Calu3 (cell line): ENCODE measurements at regions not wholly inside any gene's neighbourhood (a gene's known extent, or its start where the extent isn't known, plus 50 kb on each side); places are given as distances from the start of the nearest gene placed in this dataset.
"Not testable (repeated sequence)": the region's sequence is repeated elsewhere in the genome, so short reads cannot be mapped to it uniquely, and the experiment has no call there.

Experiments
- BruUV-seq: library from RNA; stranded (reverse); fragments of 400-500 nt; replicated peaks from 2 replicates; lab custom pipeline; 2021; lab: Mats Ljungman, UMichigan
- CTCF ChIA-PET: fragments of 300-600 bp; sonication (Branson Sonifier 250); formaldehyde crosslinking; loops from one replicate; lab custom pipeline; 2022; ENCODE audit warnings: antibody characterized with exemption; lab: Charles Lee
- DNase-seq: peaks from one replicate; pipeline ENCODE4 v3.0.0; 2022
- H3K27ac Mint-ChIP-seq: one replicate; pipeline ENCODE4 v1.8.0; 2022; ENCODE audit warnings: mixed read lengths; ENCODE audit not compliant: unreplicated experiment
- H3K27me3 Mint-ChIP-seq: one replicate; pipeline ENCODE4 v1.8.0; 2022; ENCODE audit warnings: mixed read lengths; ENCODE audit not compliant: unreplicated experiment
- H3K36me3 Mint-ChIP-seq: one replicate; pipeline ENCODE4 v1.8.0; 2022; ENCODE audit warnings: mild to moderate bottlenecking, moderate library complexity, mixed read lengths; ENCODE audit not compliant: insufficient read depth, unreplicated experiment
- H3K4me1 Mint-ChIP-seq: one replicate; pipeline ENCODE4 v1.8.0; 2022; ENCODE audit warnings: mild to moderate bottlenecking, low read depth, mixed read lengths; ENCODE audit not compliant: unreplicated experiment
- H3K4me3 Mint-ChIP-seq: one replicate; pipeline ENCODE4 v1.8.0; 2022; ENCODE audit warnings: mild to moderate bottlenecking, low read depth, moderate library complexity, mixed read lengths; ENCODE audit not compliant: unreplicated experiment
- H3K9me3 Mint-ChIP-seq: one replicate; pipeline ENCODE4 v1.8.0; 2022; ENCODE audit warnings: low read depth, mixed read lengths; ENCODE audit not compliant: unreplicated experiment
- CTCF ChIP-seq: fragments of 200-600 bp; IDR thresholded peaks from one replicate; pipeline ENCODE4 v1.8.0; 2022; ENCODE audit warnings: antibody characterized with exemption; ENCODE audit not compliant: unreplicated experiment
- intact Hi-C: fragments of 100-400 bp; cut with micrococcal nuclease; formaldehyde crosslinking; loops from one replicate; pipeline ENCODE4 v1.10.0; 2022; ENCODE audit not compliant: unreplicated experiment

GRCh38 chr20:30499123-30499522, 758.3 kb upstream of the DEFB115 start:
- Mint-ChIP-seq H3K27ac (no peak overlapping the region), H3K4me3 (no peak overlapping the region), H3K4me1 (no peaks in the 10 kb centered on the region), H3K27me3 (no peaks in the 10 kb centered on the region), H3K36me3 (no peaks in the 10 kb centered on the region), H3K9me3 (no peaks in the 10 kb centered on the region)
- BruUV-seq: no TSS peak
- CTCF ChIA-PET: no interaction called here
- intact Hi-C loops: no loop called here
- no peak for DNase-seq
- TF ChIP-seq CTCF: no peak

- not testable (repeated sequence) for H3K27me3 Mint-ChIP-seq, H3K27ac Mint-ChIP-seq, H3K9me3 Mint-ChIP-seq
Observed at GRCh38 chr20:30499716-30500446, 757.6 kb upstream of the DEFB115 start.

GRCh38 chr20:30500447-30500820, 757.0 kb upstream of the DEFB115 start:
- H3K36me3 Mint-ChIP-seq, H3K9me3 Mint-ChIP-seq, H3K4me1 Mint-ChIP-seq, H3K27ac Mint-ChIP-seq, H3K27me3 Mint-ChIP-seq, H3K4me3 Mint-ChIP-seq, intact Hi-C loops, BruUV-seq, CTCF ChIA-PET: not testable (repeated sequence)
- DNase-seq: peak; percentile 61
- TF ChIP-seq CTCF: peak; percentile 53

More at GRCh38 chr20:30499716-30500446, 757.6 kb upstream of the DEFB115 start:
- H3K4me1 Mint-ChIP-seq, CTCF ChIA-PET, DNase-seq, BruUV-seq, intact Hi-C loops, H3K4me3 Mint-ChIP-seq, H3K36me3 Mint-ChIP-seq: not testable (repeated sequence)

GRCh38 chr20:30500829-30501440, 756.5 kb upstream of the DEFB115 start:
- Mint-ChIP-seq H3K27ac (no peak overlapping the region), H3K4me3 (no peak overlapping the region), H3K9me3 (no peaks in the 10 kb centered on the region), H3K4me1 (no peaks in the 10 kb centered on the region), H3K36me3 (no peaks in the 10 kb centered on the region), H3K27me3 (no peaks in the 10 kb centered on the region)
- CTCF ChIA-PET: no interaction called here
- no peak for DNase-seq
- peak; percentile 11 for TF ChIP-seq CTCF
- BruUV-seq: no TSS peak
- intact Hi-C loops: no loop called here

GRCh38 chr20:30502670-30503069, 754.8 kb upstream of the DEFB115 start:
- Mint-ChIP-seq H3K27me3 (no peaks in the 10 kb centered on the region), H3K36me3 (no peaks in the 10 kb centered on the region), H3K4me3 (no peak overlapping the region), H3K4me1 (no peaks in the 10 kb centered on the region), H3K9me3 (peaks cover 4% of the 10 kb centered on the region), H3K27ac (no peak overlapping the region)
- CTCF ChIA-PET: no interaction called here
- TF ChIP-seq CTCF: no peak
- BruUV-seq: no TSS peak
- no peak for DNase-seq
- intact Hi-C loops: no loop called here

- H3K4me1 Mint-ChIP-seq, intact Hi-C loops, H3K4me3 Mint-ChIP-seq, BruUV-seq, H3K27ac Mint-ChIP-seq, H3K9me3 Mint-ChIP-seq, H3K36me3 Mint-ChIP-seq, DNase-seq, H3K27me3 Mint-ChIP-seq, CTCF ChIA-PET: not testable (repeated sequence)
Observed at GRCh38 chr20:30503204-30503603, 754.3 kb upstream of the DEFB115 start.
